Skeletal muscle cell (primary cell): ENCODE measurements at regions not wholly inside any gene's neighbourhood (a gene's known extent, or its start where the extent isn't known, plus 50 kb on each side); places are given as distances from the start of the nearest gene placed in this dataset.
"Not testable (repeated sequence)": the region's sequence is repeated elsewhere in the genome, so short reads cannot be mapped to it uniquely, and the experiment has no call there.

Experiments
- DNase-seq: peaks from one replicate; pipeline ENCODE4 v3.0.0-alpha.2; 2010; ENCODE audit warnings: low read depth
- H3K4me3 ChIP-seq: 2 replicates; pipeline ENCODE4 v1.5.1; 2011; ENCODE audit warnings: low read depth, mild to moderate bottlenecking, control low read depth, low read length, moderate library complexity

DNA sequence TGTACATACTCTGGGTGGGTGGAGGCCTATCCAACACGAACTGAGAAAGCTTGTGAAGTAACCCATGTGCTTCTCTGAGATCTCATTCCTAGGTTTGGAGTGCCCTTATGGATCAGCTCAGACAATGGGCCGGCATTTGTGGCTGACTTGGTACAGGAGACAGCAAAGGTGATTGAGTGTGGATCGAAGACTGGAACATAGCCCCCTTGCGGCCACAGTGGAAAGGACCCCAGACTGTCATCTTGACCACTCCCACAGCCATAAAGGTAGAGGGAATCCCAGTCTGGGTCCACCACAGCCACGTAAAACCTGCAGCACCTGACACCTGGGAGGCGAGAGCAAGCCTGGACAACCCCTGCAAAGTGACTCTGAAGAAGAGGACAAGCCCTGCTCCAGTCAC, 598.0 kb upstream of the AADAT start:
- H3K4me3 ChIP-seq = no peak overlapping the region
- no peak for DNase-seq

DNA sequence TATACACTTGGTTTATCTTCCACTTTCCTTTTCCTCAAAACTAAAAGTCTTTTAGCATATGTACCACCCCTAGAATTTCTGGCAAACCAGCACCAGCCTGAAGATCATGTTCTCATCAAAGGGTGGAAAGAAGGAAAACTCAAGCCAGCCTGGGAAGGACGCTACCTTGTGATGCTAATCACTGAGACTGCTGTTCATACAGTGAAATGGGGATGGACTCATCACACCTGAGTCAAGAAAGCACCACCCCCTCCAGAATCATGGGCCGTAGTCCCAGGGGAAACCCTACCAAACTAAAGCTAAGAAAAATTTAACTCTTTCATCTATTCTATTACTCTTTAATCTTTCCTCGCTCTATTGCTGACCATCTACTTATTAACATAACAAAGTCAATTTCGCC, 595.9 kb upstream of the AADAT start:
- H3K4me3 ChIP-seq, DNase-seq: not testable (repeated sequence)

DNA sequence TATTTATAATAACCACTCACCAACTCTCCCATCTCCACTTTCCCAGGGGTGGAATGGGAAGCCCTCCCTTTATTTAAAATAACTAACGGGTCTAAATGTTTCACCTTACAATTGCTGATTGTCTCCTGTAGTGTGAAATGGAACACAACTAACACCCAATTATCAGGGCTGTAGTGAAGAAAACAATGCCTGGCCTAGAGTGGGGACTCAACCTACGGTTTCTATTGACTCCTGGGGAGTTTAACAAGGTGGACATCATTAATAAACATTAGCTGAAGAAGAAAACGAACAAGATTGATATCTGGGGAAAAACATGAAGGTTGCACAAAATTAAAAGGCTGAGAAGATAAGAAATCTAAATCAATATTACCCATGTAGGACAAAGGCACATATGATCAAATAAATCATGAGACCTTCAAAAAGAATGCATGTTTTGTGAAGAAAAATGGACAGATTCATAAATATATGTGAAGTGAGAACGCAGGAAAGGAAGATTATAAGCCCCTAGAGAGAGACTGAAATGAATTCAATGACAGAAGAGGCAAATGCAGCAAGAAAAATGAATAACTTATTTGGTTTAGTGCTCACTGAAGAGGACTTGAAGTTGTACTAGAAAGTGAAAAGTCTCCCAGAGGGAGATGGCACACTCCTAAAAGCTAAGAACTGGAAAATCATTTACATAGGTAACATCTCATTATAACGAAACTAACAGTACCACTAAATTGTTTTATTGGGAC, 593.0 kb upstream of the AADAT start:
- H3K4me3 ChIP-seq = no peak overlapping the region
- no peak for DNase-seq

DNA sequence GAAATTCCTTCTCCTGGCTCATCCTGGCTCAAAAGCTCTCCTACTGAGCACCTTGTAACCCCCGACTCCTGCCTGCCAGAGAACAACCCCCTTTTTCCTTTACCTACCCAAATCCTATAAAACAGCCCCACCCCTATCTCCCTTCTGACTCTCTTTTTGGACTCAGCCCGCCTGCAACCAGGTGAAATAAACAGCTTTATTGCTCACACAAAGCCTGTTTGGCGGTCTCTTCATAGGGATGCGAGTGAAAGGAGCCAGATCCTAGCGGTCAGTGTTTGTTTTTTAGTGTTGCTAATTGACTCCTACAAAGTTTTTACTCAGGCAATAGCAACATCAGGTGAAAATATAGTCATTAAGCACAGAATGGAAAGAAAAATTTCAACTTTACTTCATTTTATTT, 592.3 kb upstream of the AADAT start:
- DNase-seq, H3K4me3 ChIP-seq: not testable (repeated sequence)

DNA sequence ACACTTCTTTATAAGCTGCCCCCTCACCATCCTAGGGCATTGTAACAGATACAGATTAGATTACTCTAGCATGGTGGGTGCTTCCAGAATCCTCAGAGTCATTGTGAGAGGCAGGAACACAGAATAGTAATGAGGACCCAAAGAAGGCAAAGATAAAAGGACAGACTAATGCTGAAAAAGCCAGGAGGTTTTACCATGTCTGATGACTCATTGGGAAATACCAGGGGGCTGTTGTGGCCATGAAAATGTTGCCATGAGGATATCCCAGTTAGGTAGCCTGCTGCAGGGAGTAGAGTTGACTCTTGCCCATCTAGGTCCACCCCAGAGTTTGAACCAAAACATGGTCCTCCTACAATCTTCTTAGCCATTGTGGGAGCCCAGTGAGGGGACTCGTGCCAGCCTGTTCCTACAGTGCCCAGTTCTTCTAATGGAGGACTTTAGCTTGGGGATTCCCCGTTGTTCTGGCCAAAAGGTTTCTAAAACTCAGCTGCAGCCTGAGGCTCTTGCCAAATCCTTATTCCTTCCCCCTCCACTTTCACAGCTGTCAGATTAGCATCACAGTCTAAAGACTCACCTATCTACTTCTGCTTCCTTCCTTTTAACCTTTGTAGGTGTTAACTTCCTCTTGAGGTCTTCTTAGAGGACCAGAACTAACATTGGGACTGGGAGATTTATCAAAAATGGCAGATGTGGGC, 586.0 kb upstream of the AADAT start:
- peak; percentile 11 for DNase-seq
- no peak overlapping the region for H3K4me3 ChIP-seq

DNA sequence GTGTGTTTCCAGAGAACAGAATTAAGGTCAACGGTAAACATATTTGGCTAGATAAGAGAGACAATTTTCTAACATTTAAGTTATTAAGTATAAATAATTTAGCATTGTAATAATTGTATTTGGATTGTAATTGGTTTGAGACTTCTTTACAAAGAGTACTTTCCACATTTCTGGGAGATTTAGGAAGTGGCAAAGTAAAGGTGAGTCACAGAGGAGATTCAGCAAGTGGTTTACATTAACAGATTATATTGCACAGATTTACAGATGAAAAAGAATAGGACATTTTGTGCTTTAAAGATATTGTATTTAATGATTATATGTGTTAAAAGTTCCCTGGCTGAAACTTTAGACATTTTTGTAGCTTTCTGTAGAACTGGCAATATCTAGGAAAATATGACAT, 584.4 kb upstream of the AADAT start:
- no peak for DNase-seq

DNA sequence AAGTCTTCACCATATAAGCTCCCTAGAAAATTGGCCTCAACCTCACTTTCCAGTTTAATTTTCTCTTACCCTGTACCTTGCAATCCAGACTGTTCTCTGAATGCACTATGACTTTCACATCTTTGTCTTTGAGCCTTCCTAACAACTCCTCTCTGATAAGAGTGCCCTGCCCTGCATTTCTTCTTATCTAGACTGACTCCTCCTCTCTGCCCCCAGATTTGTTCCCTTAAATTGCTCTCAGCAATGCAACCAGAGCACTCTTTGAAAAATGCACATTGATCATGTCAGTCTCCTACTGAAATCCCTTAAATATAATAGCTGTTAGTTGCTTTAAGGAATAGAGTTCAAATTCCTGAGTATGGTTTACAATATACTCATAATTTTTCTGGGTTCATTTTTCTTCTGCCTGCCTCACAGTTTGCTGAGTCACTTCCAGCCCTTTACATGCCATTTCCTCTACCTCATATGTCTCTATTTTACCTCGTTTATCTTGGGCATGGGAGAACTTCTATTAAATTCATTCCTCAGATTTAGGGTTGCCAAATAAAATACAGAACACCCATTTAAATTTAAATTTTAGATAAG, 582.7 kb upstream of the AADAT start:
- peak; percentile 19 for DNase-seq
- H3K4me3 ChIP-seq = no peak overlapping the region

More for the DNA sequence above, 584.4 kb upstream of the AADAT start:
- H3K4me3 ChIP-seq = no peak overlapping the region

DNA sequence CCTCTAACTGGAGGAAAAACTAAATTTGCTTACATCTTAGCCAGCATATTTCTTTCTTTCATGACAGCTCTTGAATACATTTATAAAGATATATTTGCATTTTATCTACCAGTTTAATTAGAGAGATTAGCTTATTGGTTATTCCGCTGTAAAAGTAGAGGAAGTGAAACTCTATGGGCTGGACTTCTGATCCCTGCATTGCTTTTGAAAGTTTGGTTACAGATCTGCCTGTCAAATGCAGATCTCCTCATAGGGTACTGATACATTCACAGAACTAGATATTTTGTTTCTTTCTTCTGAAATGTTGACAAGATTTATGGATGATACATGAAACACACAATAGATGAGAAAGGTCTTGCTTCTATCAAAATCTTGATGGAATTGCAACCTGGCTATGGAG, 581.4 kb upstream of the AADAT start:
- DNase-seq = no peak
- no peak overlapping the region for H3K4me3 ChIP-seq

DNA sequence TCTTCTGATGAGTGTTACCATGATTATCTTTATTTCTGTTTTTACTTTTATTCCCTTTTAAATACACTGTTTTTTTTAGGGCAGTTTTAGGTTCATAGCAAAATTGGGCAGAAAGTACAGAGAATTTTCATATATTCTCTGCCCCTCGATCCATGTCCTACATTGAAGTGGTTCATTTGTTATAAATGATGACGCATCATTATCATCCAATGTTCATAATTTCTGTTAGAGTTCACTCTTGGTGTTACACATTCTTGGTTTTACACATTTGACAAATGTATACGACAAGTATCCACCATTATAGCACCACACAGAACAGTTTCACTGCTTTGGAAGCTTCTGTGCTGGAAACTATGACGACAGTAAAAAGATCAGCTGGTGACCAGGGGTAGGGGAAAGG, 578.1 kb upstream of the AADAT start:
- DNase-seq = no peak

DNA sequence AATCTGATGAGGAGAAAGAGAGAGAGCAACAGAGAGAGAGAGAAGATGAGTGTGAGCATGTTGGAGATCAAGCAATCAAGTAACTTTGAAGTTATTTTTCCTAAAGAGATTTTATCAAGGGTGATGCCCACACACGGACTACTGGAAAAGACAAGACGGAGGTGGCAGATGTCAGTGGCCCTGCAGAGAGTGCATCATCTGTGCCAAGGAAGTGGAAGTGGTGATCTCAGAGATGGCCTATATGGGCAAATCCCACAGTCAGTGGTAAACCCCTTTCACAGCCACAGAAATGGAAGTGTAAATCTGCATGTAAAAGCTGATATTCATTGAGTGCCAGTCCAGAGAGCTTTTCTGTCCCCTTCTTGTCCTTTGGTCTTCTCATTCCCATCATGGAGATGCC, 577.2 kb upstream of the AADAT start:
- H3K4me3 ChIP-seq = no peak overlapping the region
- no peak for DNase-seq

More for the DNA sequence above, 578.1 kb upstream of the AADAT start:
- H3K4me3 ChIP-seq = no peak overlapping the region

DNA sequence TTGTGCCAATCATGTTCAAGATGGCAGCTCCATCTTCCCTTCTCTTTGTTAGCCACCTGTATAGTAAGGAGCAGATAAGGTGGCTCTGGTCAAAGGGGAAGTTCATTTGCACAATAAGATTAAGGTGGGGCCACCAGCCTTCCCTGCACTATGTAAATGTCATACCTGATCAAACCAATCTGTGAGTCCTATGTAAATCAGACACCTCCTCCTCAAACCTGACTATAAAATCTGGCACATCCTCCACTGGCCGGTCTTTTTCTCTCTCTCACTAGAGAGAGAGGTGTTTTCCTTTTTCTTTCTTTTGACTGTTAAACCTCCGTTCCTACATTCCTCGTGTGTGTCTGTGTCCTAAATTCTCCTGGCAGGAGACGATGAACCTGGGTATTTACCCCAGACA, 572.5 kb upstream of the AADAT start:
- no peak for DNase-seq
- H3K4me3 ChIP-seq = no peak overlapping the region

DNA sequence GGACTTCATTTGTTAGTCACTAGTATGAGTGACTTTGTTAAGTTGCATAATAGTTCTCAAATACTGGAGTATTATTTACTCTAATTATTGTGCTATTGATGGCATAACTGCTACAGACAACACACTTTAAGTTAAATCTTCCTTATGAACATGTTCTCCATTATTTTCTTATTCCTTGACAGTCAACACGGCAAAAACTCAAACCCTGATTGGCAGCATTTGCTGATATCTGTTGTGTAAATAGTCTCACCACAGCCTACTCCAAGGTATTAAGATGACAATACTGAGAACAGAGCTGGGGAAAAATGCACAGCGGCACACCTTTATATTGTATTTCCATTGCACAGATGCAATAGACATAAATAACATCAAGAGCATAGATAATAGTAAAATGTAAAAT, 568.0 kb upstream of the AADAT start:
- no peak overlapping the region for H3K4me3 ChIP-seq
- DNase-seq = no peak

DNA sequence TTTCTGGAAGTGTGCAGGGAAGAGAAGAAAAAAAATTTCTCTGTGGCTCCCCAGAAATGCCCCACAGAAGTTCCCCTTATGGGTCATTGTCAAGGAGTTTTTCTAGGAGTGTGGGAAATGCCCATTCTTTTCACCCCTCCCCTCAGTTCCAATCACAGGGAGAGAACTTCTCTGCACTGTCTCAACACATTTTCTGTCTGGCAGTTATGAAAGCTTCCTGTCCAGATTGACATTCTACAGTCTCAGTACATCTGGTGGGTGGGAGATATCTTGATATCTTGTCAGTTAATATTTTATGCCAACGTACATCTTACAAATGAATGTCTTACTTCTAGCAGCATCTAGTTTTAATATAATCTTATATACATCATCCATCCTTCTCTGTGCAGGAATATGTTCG, 566.8 kb upstream of the AADAT start:
- no peak overlapping the region for H3K4me3 ChIP-seq
- no peak for DNase-seq

DNA sequence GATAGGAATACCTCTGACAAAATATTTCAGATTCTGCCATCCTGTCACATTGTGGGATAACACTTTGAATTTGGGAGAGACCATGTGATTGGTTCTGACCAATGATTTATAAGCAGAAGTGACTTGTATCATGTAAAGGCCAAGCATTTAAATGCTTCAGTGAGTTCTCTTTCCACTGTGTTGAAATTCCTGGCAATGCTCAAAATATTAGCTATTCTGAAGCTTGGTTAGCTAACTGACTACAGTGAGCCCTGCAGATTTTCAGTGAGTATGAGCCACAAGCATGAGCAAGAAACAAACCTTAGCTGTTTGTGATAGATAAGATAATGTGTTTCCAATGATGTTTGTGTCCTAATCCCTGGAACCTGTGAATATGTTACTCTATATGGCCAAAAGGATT, 562.8 kb upstream of the AADAT start:
- no peak for DNase-seq

DNA sequence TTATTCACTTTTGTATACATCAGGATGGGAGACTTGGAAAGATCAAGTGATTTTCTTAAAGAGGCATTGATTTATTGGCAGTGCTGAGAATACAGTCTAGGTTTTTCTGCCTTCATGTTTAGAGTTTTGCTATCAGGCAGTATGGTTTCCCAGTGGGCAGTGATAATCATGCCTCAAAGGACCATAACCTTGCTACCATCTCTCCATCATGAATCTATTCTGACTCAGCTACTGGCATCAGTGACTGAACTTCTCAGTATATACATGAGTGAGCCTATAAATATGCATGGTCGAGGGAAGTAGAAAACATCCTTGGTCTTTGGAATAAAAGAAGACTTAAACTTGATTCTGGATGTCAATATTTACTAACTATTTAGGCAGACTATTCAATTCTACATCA, 562.0 kb upstream of the AADAT start:
- no peak overlapping the region for H3K4me3 ChIP-seq
- DNase-seq = peak; percentile 16

More for the DNA sequence above, 562.8 kb upstream of the AADAT start:
- no peak overlapping the region for H3K4me3 ChIP-seq

DNA sequence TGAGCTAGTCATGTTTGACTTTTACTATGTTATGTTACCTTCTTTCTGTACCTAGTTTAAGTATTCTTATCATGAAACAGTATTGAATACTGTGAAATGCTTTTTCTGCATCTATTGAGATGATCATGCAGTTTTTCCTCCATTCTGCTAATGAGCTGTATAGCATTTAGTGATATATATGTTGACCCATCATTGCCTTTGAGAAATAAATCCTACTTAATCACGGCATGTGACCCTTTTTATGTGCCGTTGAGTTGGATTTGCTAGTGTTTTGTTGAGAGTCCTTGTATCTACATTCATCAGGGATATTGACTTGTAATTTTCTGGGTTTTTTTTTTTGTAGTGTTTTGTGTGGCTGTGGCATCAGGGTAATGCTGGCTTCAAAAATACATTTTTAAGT, 537.7 kb upstream of the AADAT start:
- DNase-seq = no peak
- H3K4me3 ChIP-seq = no peak overlapping the region

DNA sequence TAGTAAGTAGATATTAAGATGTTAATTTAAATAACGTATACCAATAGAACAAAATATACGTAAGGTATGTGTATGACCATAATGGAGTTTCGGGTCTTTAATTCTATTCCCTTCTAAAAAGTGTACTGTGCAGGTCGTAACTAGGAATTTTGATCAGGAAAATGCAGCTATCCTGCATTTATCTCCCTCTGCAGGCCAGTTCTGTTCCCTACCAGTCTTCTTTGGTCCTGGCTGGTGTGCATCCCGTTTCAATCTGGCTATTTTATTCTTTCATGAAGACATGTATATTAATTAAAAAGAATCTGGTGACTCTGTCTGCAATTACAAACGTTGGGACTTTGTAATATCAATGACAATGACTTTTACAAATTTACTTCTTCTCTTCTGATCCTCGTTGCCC, 534.1 kb upstream of the AADAT start:
- DNase-seq = no peak

DNA sequence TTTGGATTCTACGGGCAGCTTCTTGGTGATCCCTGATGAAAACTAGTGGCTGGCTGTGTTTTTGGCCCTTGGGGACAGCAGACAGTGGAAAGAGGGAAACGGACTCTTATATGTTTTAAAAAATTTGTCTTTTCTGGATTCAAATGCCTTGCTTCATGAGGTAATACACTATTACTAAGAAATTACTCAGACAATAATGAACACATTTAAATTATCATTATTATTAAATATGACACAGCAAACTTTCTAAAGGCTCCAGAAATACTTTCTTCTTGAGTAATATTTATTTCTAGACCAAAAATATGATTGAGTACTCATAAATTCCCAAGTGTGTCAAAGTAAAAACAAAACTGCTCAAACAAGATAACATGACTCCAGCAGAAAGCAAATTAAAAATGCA, 520.7 kb upstream of the AADAT start:
- DNase-seq = no peak
- H3K4me3 ChIP-seq = no peak overlapping the region

More for the DNA sequence above, 534.1 kb upstream of the AADAT start:
- no peak overlapping the region for H3K4me3 ChIP-seq

DNA sequence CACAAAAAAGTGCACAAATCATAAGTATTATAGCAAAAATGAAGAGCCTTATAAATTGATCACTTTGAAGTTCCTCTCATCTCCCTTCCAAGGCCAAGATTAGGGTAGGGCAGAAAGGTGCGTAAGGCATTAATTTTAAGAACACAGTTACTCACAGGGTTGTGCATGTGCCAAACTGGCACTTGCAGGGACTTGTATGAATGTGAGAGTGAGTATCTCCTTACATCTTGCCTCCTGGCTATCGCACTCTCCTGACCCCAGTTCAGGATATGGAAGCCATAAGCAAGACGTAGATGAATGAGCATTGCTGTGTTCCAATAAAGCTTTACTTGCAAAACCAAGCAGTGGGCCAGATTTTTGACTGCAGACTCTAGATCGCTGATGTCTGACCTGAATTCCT, 510.1 kb upstream of the AADAT start:
- no peak overlapping the region for H3K4me3 ChIP-seq
- DNase-seq = no peak

DNA sequence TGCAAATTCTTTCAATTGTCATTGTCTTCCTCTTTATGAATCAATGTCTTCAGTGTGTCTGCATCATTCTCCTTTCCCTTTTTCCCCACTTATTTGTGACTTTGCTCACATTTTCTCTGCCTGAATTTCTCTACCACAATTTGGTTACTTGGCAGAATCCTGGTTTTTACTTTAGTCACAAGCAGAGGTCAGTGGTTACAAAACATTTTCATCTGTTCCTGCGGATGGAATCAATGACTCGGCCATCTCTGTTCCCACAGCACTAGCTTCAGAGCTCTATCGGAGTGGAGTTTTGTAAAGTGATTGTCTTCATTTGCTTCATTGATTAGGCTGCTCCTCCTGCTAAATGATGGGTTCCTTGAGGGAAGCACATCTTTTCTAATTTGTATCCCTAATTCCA, 501.3 kb upstream of the AADAT start:
- H3K4me3 ChIP-seq = no peak overlapping the region
- no peak for DNase-seq
